ENCODE measurements at regions not wholly inside any gene's neighbourhood (a gene's known extent, or its start where the extent isn't known, plus 50 kb on each side); places are given as distances from the start of the nearest gene placed in this dataset.

DNA sequence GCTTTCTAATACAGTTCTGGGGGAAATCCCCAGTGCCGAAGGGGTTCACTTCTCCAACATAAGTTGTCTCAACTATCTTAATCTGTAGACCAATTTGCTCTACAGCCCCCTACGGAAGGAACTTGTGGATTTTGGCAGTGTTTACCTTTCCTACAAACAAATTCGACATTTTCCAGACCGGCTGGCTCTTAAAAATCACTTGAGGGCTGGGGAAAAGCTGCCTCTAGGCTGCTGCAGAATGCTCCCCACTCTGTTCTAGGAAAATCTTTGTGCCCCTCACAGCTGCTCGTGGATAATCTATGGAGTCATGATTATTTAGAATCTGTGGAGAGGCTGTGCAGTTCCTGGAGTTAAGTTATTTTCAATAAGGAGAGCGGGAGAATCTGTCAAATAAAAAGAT, 474.6 kb upstream of the FZD8 start:
- H2AFZ ChIP-seq (ENCODE audit: low read length): no peak overlapping the region
- no peak overlapping the region for H3K4me2 ChIP-seq (ENCODE audit: extremely low read depth, insufficient read depth, low read length)
- no peak for DNase-seq (ENCODE audit: low read depth in 2 of 2)

DNA sequence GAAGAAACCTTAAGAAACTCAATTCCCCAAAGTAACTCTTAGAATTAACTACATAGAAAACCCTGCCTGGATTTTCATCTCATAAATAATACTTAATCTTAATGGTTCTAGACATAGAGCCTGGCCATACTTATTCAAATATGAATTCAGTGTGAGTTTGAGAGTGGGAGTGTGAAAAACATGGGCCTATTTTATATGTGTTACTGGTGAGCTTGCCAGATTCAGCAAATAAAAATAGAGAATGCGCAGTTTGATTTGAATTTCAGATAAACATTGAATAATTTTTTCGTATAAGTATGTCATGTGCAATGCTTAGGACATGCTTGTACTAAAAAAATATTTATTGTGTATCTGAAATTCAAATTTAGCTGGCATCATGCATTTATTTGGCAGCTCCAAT, 473.9 kb upstream of the FZD8 start:
- H3K4me2 ChIP-seq (ENCODE audit: extremely low read depth, insufficient read depth, low read length): no peak overlapping the region
- no peak overlapping the region for H3K9ac ChIP-seq (ENCODE audit: insufficient read depth, low read length)
- H4K20me1 ChIP-seq (ENCODE audit: control insufficient read depth, extremely low read depth, insufficient read depth, low read length): no peaks in the 10 kb centered on the region
- H3K27me3 ChIP-seq (ENCODE audit: control insufficient read depth, insufficient read depth, low read length): no peaks in the 10 kb centered on the region
- no peak overlapping the region for H3K27ac ChIP-seq (ENCODE audit: insufficient read depth, low read length)
- H2AFZ ChIP-seq (ENCODE audit: low read length): no peak overlapping the region
- H3K4me1 ChIP-seq (ENCODE audit: control insufficient read depth, extremely low read depth, insufficient read depth, low read length): no peaks in the 10 kb centered on the region
- H3K36me3 ChIP-seq (ENCODE audit: control insufficient read depth, insufficient read depth, low read length): no peaks in the 10 kb centered on the region
- no peak overlapping the region for H3K4me3 ChIP-seq (replicated peaks in 1 of 4; ENCODE audit: control extremely low read depth in 1 of 4, insufficient read depth in 1 of 4, low read depth in 3 of 4, low read length in 4 of 4)
- DNase-seq (ENCODE audit: low read depth in 2 of 2): no peak
- H3K9me3 ChIP-seq (ENCODE audit: control insufficient read depth, insufficient read depth, low read depth, low read length): no peaks in the 10 kb centered on the region
- TF ChIP-seq, protein P1, sequence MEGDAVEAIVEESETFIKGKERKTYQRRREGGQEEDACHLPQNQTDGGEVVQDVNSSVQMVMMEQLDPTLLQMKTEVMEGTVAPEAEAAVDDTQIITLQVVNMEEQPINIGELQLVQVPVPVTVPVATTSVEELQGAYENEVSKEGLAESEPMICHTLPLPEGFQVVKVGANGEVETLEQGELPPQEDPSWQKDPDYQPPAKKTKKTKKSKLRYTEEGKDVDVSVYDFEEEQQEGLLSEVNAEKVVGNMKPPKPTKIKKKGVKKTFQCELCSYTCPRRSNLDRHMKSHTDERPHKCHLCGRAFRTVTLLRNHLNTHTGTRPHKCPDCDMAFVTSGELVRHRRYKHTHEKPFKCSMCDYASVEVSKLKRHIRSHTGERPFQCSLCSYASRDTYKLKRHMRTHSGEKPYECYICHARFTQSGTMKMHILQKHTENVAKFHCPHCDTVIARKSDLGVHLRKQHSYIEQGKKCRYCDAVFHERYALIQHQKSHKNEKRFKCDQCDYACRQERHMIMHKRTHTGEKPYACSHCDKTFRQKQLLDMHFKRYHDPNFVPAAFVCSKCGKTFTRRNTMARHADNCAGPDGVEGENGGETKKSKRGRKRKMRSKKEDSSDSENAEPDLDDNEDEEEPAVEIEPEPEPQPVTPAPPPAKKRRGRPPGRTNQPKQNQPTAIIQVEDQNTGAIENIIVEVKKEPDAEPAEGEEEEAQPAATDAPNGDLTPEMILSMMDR (conservative IDR thresholded peaks at IDR 0.05 in 1 of 2, IDR thresholded peaks at IDR 0.05 in 1 of 2; ENCODE audit: low read depth in 1 of 2, low read length in 2 of 2): no peak
- TF ChIP-seq EZH2 (IDR thresholded peaks at IDR 0.05; ENCODE audit: low read length, missing control alignments): no peak
- no peaks in the 10 kb centered on the region for H3K79me2 ChIP-seq (ENCODE audit: control insufficient read depth, insufficient read depth, low read length)

More for the DNA sequence above, 474.6 kb upstream of the FZD8 start:
- no peak overlapping the region for H3K9ac ChIP-seq (ENCODE audit: insufficient read depth, low read length)
- no peaks in the 10 kb centered on the region for H4K20me1 ChIP-seq (ENCODE audit: control insufficient read depth, extremely low read depth, insufficient read depth, low read length)
- H3K4me1 ChIP-seq (ENCODE audit: control insufficient read depth, extremely low read depth, insufficient read depth, low read length): no peaks in the 10 kb centered on the region
- no peak overlapping the region for H3K27ac ChIP-seq (ENCODE audit: insufficient read depth, low read length)
- H3K4me3 ChIP-seq (replicated peaks in 1 of 4; ENCODE audit: control extremely low read depth in 1 of 4, insufficient read depth in 1 of 4, low read depth in 3 of 4, low read length in 4 of 4): no peak overlapping the region
- no peaks in the 10 kb centered on the region for H3K79me2 ChIP-seq (ENCODE audit: control insufficient read depth, insufficient read depth, low read length)
- no peak for TF ChIP-seq EZH2 (IDR thresholded peaks at IDR 0.05; ENCODE audit: low read length, missing control alignments)
- TF ChIP-seq, protein P1 (conservative IDR thresholded peaks at IDR 0.05 in 1 of 2, IDR thresholded peaks at IDR 0.05 in 1 of 2; ENCODE audit: low read depth in 1 of 2, low read length in 2 of 2): no peak
- H3K36me3 ChIP-seq (ENCODE audit: control insufficient read depth, insufficient read depth, low read length): no peaks in the 10 kb centered on the region
- no peaks in the 10 kb centered on the region for H3K9me3 ChIP-seq (ENCODE audit: control insufficient read depth, insufficient read depth, low read depth, low read length)
- no peaks in the 10 kb centered on the region for H3K27me3 ChIP-seq (ENCODE audit: control insufficient read depth, insufficient read depth, low read length)

DNA sequence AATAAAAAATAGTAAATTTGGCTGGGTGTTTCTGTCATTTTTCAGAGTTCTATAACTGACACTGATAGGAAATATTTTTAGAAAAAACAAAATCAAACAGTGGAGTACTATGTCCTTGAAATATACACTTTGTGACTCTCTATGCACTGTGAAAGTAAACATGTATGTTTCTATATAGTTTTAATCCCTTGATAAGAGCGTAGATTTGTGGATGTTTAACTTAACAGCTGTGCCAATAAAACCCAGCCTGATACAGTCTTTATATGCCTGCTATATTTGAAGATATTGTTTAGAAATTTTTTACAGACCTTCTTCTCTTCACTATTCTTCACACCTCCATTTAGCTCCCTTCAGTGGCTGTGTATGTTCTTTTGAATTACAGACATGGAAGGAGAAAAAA, 473.3 kb upstream of the FZD8 start:
- no peaks in the 10 kb centered on the region for H3K36me3 ChIP-seq (ENCODE audit: control insufficient read depth, insufficient read depth, low read length)
- H3K4me1 ChIP-seq (ENCODE audit: control insufficient read depth, extremely low read depth, insufficient read depth, low read length): no peaks in the 10 kb centered on the region
- H2AFZ ChIP-seq (ENCODE audit: low read length): no peak overlapping the region
- H3K79me2 ChIP-seq (ENCODE audit: control insufficient read depth, insufficient read depth, low read length): no peaks in the 10 kb centered on the region
- H3K9me3 ChIP-seq (ENCODE audit: control insufficient read depth, insufficient read depth, low read depth, low read length): no peaks in the 10 kb centered on the region
- no peak for DNase-seq (ENCODE audit: low read depth in 2 of 2)
- H3K27me3 ChIP-seq (ENCODE audit: control insufficient read depth, insufficient read depth, low read length): no peaks in the 10 kb centered on the region
- H3K9ac ChIP-seq (ENCODE audit: insufficient read depth, low read length): no peak overlapping the region
- no peak overlapping the region for H3K27ac ChIP-seq (ENCODE audit: insufficient read depth, low read length)
- H4K20me1 ChIP-seq (ENCODE audit: control insufficient read depth, extremely low read depth, insufficient read depth, low read length): no peaks in the 10 kb centered on the region
- no peak for TF ChIP-seq EZH2 (IDR thresholded peaks at IDR 0.05; ENCODE audit: low read length, missing control alignments)
- TF ChIP-seq, protein P1 (conservative IDR thresholded peaks at IDR 0.05 in 1 of 2, IDR thresholded peaks at IDR 0.05 in 1 of 2; ENCODE audit: low read depth in 1 of 2, low read length in 2 of 2): no peak
- no peak overlapping the region for H3K4me2 ChIP-seq (ENCODE audit: extremely low read depth, insufficient read depth, low read length)
- H3K4me3 ChIP-seq (replicated peaks in 1 of 4; ENCODE audit: control extremely low read depth in 1 of 4, insufficient read depth in 1 of 4, low read depth in 3 of 4, low read length in 4 of 4): no peak overlapping the region

All from fibroblast of lung (primary cell).